ENCODE measurements at regions not wholly inside any gene's neighbourhood (a gene's known extent, or its start where the extent isn't known, plus 50 kb on each side); places are given as distances from the start of the nearest gene placed in this dataset.

DNA sequence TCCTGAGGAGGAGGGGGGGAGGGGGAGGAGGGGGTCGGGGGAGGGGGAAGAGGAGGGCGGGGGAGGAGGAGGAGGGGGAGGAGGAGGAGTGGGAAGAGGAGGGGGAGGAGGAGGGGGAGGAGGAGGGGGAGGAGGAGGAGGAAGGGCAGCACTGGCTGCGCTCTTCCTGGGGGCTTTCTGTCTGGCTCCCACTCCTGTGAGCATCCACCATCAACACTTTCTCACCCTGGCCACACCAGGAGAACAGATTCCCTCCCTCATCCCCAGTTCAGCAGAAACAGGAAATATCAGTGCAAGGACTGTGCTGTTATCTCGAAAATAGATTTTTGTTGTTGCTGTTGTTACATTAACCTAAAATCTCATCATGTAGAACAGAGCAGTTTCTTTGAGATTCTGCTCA is 530.5 kb downstream of the ACTR3B start:
- TF ChIP-seq, protein P1, sequence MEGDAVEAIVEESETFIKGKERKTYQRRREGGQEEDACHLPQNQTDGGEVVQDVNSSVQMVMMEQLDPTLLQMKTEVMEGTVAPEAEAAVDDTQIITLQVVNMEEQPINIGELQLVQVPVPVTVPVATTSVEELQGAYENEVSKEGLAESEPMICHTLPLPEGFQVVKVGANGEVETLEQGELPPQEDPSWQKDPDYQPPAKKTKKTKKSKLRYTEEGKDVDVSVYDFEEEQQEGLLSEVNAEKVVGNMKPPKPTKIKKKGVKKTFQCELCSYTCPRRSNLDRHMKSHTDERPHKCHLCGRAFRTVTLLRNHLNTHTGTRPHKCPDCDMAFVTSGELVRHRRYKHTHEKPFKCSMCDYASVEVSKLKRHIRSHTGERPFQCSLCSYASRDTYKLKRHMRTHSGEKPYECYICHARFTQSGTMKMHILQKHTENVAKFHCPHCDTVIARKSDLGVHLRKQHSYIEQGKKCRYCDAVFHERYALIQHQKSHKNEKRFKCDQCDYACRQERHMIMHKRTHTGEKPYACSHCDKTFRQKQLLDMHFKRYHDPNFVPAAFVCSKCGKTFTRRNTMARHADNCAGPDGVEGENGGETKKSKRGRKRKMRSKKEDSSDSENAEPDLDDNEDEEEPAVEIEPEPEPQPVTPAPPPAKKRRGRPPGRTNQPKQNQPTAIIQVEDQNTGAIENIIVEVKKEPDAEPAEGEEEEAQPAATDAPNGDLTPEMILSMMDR (IDR thresholded peaks at IDR 0.05; ENCODE audit: low read depth, low read length) = no peak
- TF ChIP-seq EZH2phosphoT487 (IDR thresholded peaks at IDR 0.05; ENCODE audit: low read depth) = no peak
